HEK293T (cell line): ENCODE measurements at regions not wholly inside any gene's neighbourhood (a gene's known extent, or its start where the extent isn't known, plus 50 kb on each side); places are given as distances from the start of the nearest gene placed in this dataset.

Experiments
- ARNT ChIP-seq: fragments of 450-650 bp; IDR thresholded peaks from 2 replicates; pipeline ENCODE4 v1.6.1; 2017; ENCODE audit warnings: mild to moderate bottlenecking
- ELF4 ChIP-seq: fragments of 450-650 bp; IDR thresholded peaks from 2 replicates; pipeline ENCODE4 v1.6.1; 2017; ENCODE audit warnings: antibody characterized with exemption
- FOXK2 ChIP-seq: fragments of 450-650 bp; IDR thresholded peaks from 2 replicates; pipeline ENCODE4 v1.6.1; 2016; ENCODE audit warnings: mild to moderate bottlenecking
- PKNOX1 ChIP-seq: fragments of 450-650 bp; IDR thresholded peaks from 2 replicates; pipeline ENCODE4 v1.6.1; 2016
- SP1 ChIP-seq: fragments of 450-650 bp; IDR thresholded peaks from 2 replicates; pipeline ENCODE4 v1.6.1; 2017
- SUZ12 ChIP-seq: fragments of 450-650 bp; IDR thresholded peaks from 2 replicates; pipeline ENCODE4 v1.6.1; 2016; ENCODE audit warnings: mild to moderate bottlenecking

GRCh38 chr4:125401784-125402183 is 87.0 kb downstream of the FAT4 start:
- TF ChIP-seq FOXK2 (no peak), ELF4 (no peak), SUZ12 (no peak), SP1 (no peak), PKNOX1 (no peak), ARNT (no peak)
